H9 (cell line): ENCODE measurements at regions not wholly inside any gene's neighbourhood (a gene's known extent, or its start where the extent isn't known, plus 50 kb on each side); places are given as distances from the start of the nearest gene placed in this dataset.

Experiments
- DNase-seq: peaks from one replicate; pipeline ENCODE4 v3.0.0-alpha.2; 2017
- H2AFZ ChIP-seq: one replicate; pipeline ENCODE4 v1.6.1; 2013; ENCODE audit warnings: mild to moderate bottlenecking, low read length, control low read depth, moderate library complexity
- H2AK5ac ChIP-seq: 2 replicates; pipeline ENCODE4 v1.6.1; 2013; ENCODE audit warnings: low read length, control low read depth, mixed read lengths; ENCODE audit not compliant: insufficient read length
- H2BK120ac ChIP-seq: one replicate; pipeline ENCODE4 v1.6.1; 2013; ENCODE audit warnings: low read depth, mild to moderate bottlenecking, low read length, control low read depth, inconsistent platforms; ENCODE audit not compliant: poor library complexity, severe bottlenecking
- H2BK12ac ChIP-seq: 2 replicates; pipeline ENCODE4 v1.6.1; 2013; ENCODE audit warnings: low read length, control low read depth, mixed read lengths, low read depth; ENCODE audit not compliant: insufficient read length
- H2BK15ac ChIP-seq: 2 replicates; pipeline ENCODE4 v1.6.1; 2013; ENCODE audit warnings: low read depth, low read length, control low read depth
- H2BK20ac ChIP-seq: one replicate; pipeline ENCODE4 v1.6.1; 2013; ENCODE audit warnings: low read depth, mild to moderate bottlenecking, low read length, control low read depth, inconsistent platforms; ENCODE audit not compliant: poor library complexity, severe bottlenecking
- H2BK5ac ChIP-seq: 2 replicates; pipeline ENCODE4 v1.6.1; 2013; ENCODE audit warnings: low read length, control low read depth, mixed read lengths; ENCODE audit not compliant: insufficient read length
- H3K14ac ChIP-seq: 2 replicates; pipeline ENCODE4 v1.6.1; 2013; ENCODE audit warnings: low read length, control low read depth; ENCODE audit not compliant: insufficient read depth
- H3K18ac ChIP-seq: 2 replicates; pipeline ENCODE4 v1.6.1; 2013; ENCODE audit warnings: low read depth, mild to moderate bottlenecking, mixed read lengths, low read length, control low read depth; ENCODE audit not compliant: insufficient read length
- H3K23ac ChIP-seq: 2 replicates; pipeline ENCODE4 v1.6.1; 2013; ENCODE audit warnings: low read length, control low read depth, mixed read lengths, low read depth; ENCODE audit not compliant: insufficient read length
- H3K23me2 ChIP-seq: 2 replicates; pipeline ENCODE4 v1.6.1; 2013; ENCODE audit warnings: low read depth, mild to moderate bottlenecking, mixed read lengths, low read length, control low read depth; ENCODE audit not compliant: insufficient read length, poor library complexity, severe bottlenecking
- H3K27ac ChIP-seq: 2 replicates; pipeline ENCODE4 v1.5.1; 2013; ENCODE audit warnings: low read length, control low read depth, mixed read lengths, low read depth; ENCODE audit not compliant: insufficient read length
- H3K27me3 ChIP-seq: 2 replicates; pipeline ENCODE4 v1.6.1; 2013; ENCODE audit warnings: low read length, control low read depth, inconsistent platforms; ENCODE audit not compliant: insufficient read depth
- H3K4ac ChIP-seq: 2 replicates; pipeline ENCODE4 v1.6.1; 2013; ENCODE audit warnings: low read depth, mild to moderate bottlenecking, control low read depth, inconsistent platforms, low read length, moderate library complexity
- H3K4me1 ChIP-seq: 2 replicates; pipeline ENCODE4 v1.6.1; 2013; ENCODE audit warnings: low read length, control low read depth, inconsistent platforms; ENCODE audit not compliant: insufficient read depth
- H3K4me2 ChIP-seq: 2 replicates; pipeline ENCODE4 v1.6.1; 2013; ENCODE audit warnings: low read length, control low read depth, mixed read lengths; ENCODE audit not compliant: insufficient read length, insufficient read depth
- H3K56ac ChIP-seq: 2 replicates; pipeline ENCODE4 v1.6.1; 2013; ENCODE audit warnings: low read depth, mild to moderate bottlenecking, mixed read lengths, low read length, control low read depth; ENCODE audit not compliant: insufficient read length
- H3K79me1 ChIP-seq: 2 replicates; pipeline ENCODE4 v1.6.1; 2013; ENCODE audit warnings: low read depth, mild to moderate bottlenecking, moderate library complexity, low read length, control low read depth, inconsistent platforms; ENCODE audit not compliant: insufficient read depth, poor library complexity, severe bottlenecking
- H3K79me2 ChIP-seq: 2 replicates; pipeline ENCODE4 v1.6.1; 2013; ENCODE audit warnings: low read length, control low read depth, inconsistent platforms; ENCODE audit not compliant: insufficient read depth
- H3K9ac ChIP-seq: 2 replicates; pipeline ENCODE4 v1.6.1; 2013; ENCODE audit warnings: low read length, control low read depth, mixed read lengths; ENCODE audit not compliant: insufficient read length; ENCODE audit errors: extremely low read depth
- H3K9me3 ChIP-seq: one replicate; pipeline ENCODE4 v1.6.1; 2013; ENCODE audit warnings: low read depth, low read length, inconsistent platforms; ENCODE audit not compliant: control insufficient read depth
- H3T11ph ChIP-seq: one replicate; pipeline ENCODE4 v1.6.1; 2013; ENCODE audit warnings: mild to moderate bottlenecking, low read length, control low read depth, inconsistent platforms
- H4K20me1 ChIP-seq: one replicate; pipeline ENCODE4 v1.6.1; 2013; ENCODE audit not compliant: control insufficient read depth, insufficient read length, insufficient read depth
- H4K5ac ChIP-seq: 2 replicates; pipeline ENCODE4 v1.6.1; 2013; ENCODE audit warnings: low read depth, mild to moderate bottlenecking, mixed read lengths, low read length, control low read depth; ENCODE audit not compliant: insufficient read length
- H4K8ac ChIP-seq: replicated peaks from 2 replicates; pipeline ENCODE4 v1.6.1; 2013; ENCODE audit warnings: low read length, control low read depth, mixed read lengths, low read depth; ENCODE audit not compliant: insufficient read length
- H4K91ac ChIP-seq: 2 replicates; pipeline ENCODE4 v1.6.1; 2013; ENCODE audit warnings: low read depth, mild to moderate bottlenecking, moderate library complexity, mixed read lengths, low read length, control low read depth; ENCODE audit not compliant: insufficient read length
- H3K27ac Mint-ChIP-seq, 3 experiments: 2 replicates in 2 of 3; 3 replicates in 1 of 3; pipeline ENCODE4 v1.8.0; 2020 to 2021; ENCODE audit warnings: mixed read lengths in 3 of 3, mild to moderate bottlenecking in 1 of 3, moderate library complexity in 1 of 3
- H3K27me3 Mint-ChIP-seq: 2 replicates; pipeline ENCODE4 v1.8.0; 2021; ENCODE audit warnings: low read depth, mild to moderate bottlenecking, moderate library complexity, mixed read lengths
- H3K36me3 Mint-ChIP-seq, 3 experiments: 2 replicates in 2 of 3; 3 replicates in 1 of 3; pipeline ENCODE4 v1.8.0; 2020 to 2021; ENCODE audit warnings: low read depth in 3 of 3, mixed read lengths in 3 of 3; ENCODE audit not compliant: insufficient read depth in 1 of 3
- H3K4me1 Mint-ChIP-seq, 2 experiments: 2 replicates each; pipeline ENCODE4 v1.8.0; 2020; ENCODE audit warnings: mixed read lengths in 2 of 2
- H3K4me3 Mint-ChIP-seq, 2 experiments: 2 replicates in 1 of 2; 3 replicates in 1 of 2; pipeline ENCODE4 v1.8.0; 2020 to 2021; ENCODE audit warnings: mild to moderate bottlenecking in 2 of 2, mixed read lengths in 2 of 2, moderate library complexity in 1 of 2
- H3K9me3 Mint-ChIP-seq, 2 experiments: 2 replicates in 1 of 2; 3 replicates in 1 of 2; pipeline ENCODE4 v1.8.0; 2020; ENCODE audit warnings: mild to moderate bottlenecking in 2 of 2, mixed read lengths in 2 of 2, moderate library complexity in 1 of 2
- WGBS: extraction: QIAGEN DNeasy Blood & Tissue Kit; methylation state at CpG from one replicate; pipeline ENCODE4 v1.1.7; 2013; ENCODE audit warnings: missing lambda C conversion rate, low lambda C conversion rate, mixed read lengths; ENCODE audit not compliant: insufficient read length; ENCODE audit errors: extremely low coverage; 5-methylcytosine and 5-hydroxymethylcytosine counted together
- TF ChIP-seq, protein P1 (sequence below): fragments of 200-600 bp; sonication (generic); conservative IDR thresholded peaks from 3 replicates; pipeline ENCODE4 v1.8.0; 2021; ENCODE audit warnings: antibody characterized with exemption, mild to moderate bottlenecking

DNA sequence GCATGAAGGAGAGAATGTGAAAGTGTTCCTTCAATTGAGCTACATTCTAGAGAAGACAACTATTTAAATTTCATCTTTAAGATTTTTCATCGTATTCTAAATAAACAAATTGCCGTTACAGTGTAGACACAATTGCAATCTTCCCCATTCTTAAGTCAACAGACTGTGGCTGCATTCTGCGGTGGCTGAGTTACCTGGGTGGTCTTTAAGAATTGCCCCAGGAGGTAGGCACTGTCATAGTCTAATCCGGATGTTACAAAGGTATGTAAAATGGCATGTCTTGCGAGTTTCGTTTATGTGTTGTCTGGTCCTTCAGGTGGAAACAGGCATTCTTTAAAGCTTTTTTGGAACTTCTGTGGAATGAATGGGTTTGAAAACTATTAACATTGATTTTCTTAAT, 586.1 kb upstream of the PITX2 start:
- Histone ChIP-seq H2BK12ac (no peak overlapping the region), H4K20me1 (no peaks in the 10 kb centered on the region), H2AK5ac (no peak overlapping the region), H3K9me3 (no peaks in the 10 kb centered on the region), H4K8ac (no peak overlapping the region), H3K14ac (no peak overlapping the region), H3K79me1 (no peaks in the 10 kb centered on the region), H3K27me3 (no peaks in the 10 kb centered on the region), H2BK20ac (no peak overlapping the region), H2BK5ac (no peak overlapping the region), H3K56ac (no peak overlapping the region), H3T11ph (no peak overlapping the region), H3K27ac (no peak overlapping the region), H2BK15ac (no peak overlapping the region), H3K18ac (no peak overlapping the region), H3K79me2 (no peaks in the 10 kb centered on the region), H3K4ac (no peak overlapping the region), H3K23me2 (no peaks in the 10 kb centered on the region), H3K4me2 (peak overlapping the region; percentile 40), H3K4me1 (peaks cover 7% of the 10 kb centered on the region; the same call in 1 of the 2 replicates), H2AFZ (no peak overlapping the region), H2BK120ac (no peak overlapping the region), H3K23ac (no peak overlapping the region), H3K9ac (no peak overlapping the region), H4K5ac (no peak overlapping the region), H4K91ac (no peak overlapping the region)
- Mint-ChIP-seq H3K9me3 (no peaks in the 10 kb centered on the region; a peak in 1 of 5 replicates), H3K27ac (peak overlapping the region; percentile 28 to 94 (median 34); a peak in 3 of 7 replicates), H3K4me3 (peak overlapping the region; percentile 4 to 35; a peak in 2 of 5 replicates), H3K27me3 (no peaks in the 10 kb centered on the region), H3K4me1 (peaks cover 29 to 33% of the 10 kb centered on the region in 2 experiments), H3K36me3 (no peaks in the 10 kb centered on the region)
- WGBS, result no CpG with 5 or more reads among the region's 6 CpGs
- TF ChIP-seq, protein P1, sequence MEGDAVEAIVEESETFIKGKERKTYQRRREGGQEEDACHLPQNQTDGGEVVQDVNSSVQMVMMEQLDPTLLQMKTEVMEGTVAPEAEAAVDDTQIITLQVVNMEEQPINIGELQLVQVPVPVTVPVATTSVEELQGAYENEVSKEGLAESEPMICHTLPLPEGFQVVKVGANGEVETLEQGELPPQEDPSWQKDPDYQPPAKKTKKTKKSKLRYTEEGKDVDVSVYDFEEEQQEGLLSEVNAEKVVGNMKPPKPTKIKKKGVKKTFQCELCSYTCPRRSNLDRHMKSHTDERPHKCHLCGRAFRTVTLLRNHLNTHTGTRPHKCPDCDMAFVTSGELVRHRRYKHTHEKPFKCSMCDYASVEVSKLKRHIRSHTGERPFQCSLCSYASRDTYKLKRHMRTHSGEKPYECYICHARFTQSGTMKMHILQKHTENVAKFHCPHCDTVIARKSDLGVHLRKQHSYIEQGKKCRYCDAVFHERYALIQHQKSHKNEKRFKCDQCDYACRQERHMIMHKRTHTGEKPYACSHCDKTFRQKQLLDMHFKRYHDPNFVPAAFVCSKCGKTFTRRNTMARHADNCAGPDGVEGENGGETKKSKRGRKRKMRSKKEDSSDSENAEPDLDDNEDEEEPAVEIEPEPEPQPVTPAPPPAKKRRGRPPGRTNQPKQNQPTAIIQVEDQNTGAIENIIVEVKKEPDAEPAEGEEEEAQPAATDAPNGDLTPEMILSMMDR, result no peak
- DNase-seq, result no peak
